Activated CD4-positive, alpha-beta T cell treated with anti-CD3 and anti-CD28 coated beads for 4 hours (primary cell): ENCODE measurements at regions not wholly inside any gene's neighbourhood (a gene's known extent, or its start where the extent isn't known, plus 50 kb on each side); places are given as distances from the start of the nearest gene placed in this dataset.
"Not testable (repeated sequence)": the region's sequence is repeated elsewhere in the genome, so short reads cannot be mapped to it uniquely, and the experiment has no call there.

ENCODE experiments used
- DNase-seq, 2 donors: peaks; one replicate each; pipeline ENCODE4 v3.0.0-alpha.2; 2020

- DNase-seq, result no peak
Measured at GRCh38 chr5:6273090-6273735, 105.1 kb downstream of the MED10 start.

DNA sequence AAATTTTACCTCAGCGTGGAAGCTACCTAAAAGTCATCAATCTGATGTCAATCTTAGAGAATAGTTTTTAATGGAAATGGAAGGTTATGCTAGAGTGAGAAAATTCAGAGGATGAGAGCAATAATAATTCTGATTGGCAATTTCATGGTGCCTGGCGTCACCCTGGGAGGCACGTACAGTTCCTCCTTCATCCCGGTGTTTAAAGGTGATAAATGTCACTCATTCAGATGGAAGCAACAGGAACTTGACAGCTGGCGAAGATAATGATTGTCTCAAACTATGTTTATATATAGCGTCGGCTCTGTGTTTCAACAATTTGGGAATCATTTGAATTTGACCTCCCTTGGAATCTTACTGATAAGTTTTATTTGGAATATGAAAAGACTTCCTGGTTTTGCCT is 108.4 kb downstream of the MED10 start:
- DNase-seq, result no peak

DNA sequence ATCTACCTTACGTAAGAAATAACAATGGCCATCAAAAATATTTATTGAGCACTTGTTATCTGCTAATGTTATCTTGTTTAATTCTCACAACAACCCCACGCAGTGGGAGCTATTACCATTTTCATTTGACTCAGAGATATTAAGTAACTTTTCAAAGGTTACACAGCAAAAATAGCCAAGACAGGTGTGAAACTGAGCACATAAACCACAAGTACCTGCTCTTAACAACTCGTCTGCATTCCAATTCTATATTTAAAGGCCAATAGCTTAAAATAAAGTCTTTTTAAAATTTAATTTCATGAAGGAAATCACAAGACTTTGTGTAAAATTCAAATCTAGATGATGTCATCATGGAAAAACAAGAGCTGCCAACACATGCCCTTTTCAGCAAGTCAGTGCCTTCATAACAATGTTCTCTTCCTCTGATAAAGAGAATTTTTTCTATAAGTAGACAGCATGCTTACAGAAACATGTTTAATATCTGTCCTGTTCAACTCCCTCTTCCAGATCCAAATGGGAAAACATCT is 111.6 kb downstream of the MED10 start:
- DNase-seq, result no peak

DNA sequence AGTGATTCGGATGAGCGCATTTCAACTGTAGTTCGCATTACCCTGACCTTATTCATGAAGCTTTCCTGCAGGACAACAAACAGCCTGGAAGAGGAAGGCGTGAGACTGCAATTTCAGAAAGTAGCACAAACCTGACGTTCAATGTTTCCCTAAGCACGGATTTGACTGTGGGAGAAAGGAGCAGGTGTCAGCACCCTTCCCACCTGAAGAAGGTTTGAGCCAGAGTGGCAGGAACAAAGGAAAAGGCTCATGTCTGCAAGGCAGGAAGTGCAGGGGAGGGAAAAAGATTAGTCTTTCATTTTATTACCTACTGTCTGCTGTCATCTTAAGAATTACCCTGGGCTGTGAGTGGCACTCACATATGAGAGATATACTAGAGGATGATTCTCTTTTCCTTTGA is 114.0 kb downstream of the MED10 start:
- no peak for DNase-seq

GRCh38 chr5:6262651-6263363 is 115.5 kb downstream of the MED10 start:
- DNase-seq, result no peak

DNA sequence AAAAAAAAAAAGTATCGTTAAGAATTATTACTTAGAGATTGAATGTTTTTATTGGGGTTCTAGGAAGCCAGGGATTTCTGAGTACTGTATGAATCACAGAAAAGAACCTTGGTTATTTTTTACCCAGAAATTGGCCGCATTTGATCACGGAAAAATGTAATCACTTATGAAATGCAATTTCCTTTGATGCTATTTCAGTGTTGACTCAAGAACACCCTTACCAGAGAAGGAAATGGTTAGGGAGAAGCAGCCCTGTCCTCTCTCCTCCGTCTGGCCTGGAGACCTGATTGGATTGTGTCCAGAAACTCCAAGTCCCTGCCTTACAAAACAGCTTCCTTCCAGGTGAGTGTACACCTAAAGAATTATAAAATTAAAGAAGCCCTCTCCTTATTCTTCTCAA is 116.7 kb downstream of the MED10 start:
- DNase-seq, result no peak

DNA sequence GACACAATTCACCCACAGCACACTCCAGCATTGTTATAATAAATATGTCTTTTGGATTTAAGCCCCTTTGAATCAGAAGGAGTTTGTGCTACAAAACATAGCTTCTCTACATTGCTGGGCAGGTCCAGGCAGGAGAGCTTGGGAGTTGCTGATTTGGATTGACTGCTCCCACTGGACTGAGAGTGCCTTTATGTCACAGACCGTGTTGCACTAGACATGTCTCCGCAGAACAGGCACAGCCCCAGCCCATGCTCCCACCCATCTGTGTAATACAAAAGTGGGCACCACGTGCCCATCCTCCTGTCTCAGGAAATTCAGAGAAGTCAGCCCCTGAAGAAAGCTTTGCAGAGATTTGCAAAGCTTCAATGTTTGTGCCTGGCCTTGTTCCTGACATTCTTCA is 117.1 kb downstream of the MED10 start:
- DNase-seq, result no peak

DNA sequence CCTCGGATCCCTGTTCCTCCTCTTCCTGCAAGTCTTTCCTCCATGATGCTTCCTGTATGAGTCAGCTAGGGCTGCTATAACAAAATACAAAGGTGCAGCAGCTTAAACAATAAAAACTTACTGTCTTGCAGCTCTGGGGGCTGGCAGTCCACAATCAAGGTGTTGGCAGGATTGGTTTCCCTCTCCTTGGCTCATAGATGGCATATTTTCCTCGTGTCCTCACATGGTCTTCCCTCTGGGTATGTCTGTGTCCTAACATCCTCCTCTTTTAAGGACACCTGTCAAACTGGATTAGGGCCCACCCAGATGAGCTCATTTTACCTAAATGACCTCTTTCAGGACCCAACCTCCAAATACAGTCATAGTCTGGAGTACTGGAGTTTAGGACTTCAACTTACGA is 117.5 kb downstream of the MED10 start:
- no peak for DNase-seq

DNA sequence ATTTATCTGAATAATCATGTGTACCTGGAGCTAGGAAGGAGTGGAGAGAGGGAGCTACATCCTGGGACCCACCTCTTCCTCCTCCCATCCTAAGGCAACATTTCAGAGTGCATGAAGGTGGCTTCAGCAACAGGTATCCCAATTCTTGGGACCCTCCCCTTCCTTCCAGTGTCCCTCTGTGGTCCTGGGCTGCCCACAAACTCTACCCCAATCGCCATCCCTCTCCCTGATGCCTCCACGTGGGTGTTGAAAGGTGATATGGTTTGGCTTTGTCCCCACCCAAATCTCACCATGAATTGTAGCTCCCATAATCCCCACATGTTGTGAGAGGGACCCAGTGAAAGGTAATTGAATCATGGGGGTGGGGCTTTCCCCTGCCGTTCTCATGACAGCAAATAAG is 121.4 kb downstream of the MED10 start:
- DNase-seq, result no peak

- DNase-seq, result no peak
Measured at GRCh38 chr5:6255956-6256355, 122.4 kb downstream of the MED10 start.

- no peak for DNase-seq
Measured at GRCh38 chr5:6253846-6254245, 124.5 kb downstream of the MED10 start.

DNA sequence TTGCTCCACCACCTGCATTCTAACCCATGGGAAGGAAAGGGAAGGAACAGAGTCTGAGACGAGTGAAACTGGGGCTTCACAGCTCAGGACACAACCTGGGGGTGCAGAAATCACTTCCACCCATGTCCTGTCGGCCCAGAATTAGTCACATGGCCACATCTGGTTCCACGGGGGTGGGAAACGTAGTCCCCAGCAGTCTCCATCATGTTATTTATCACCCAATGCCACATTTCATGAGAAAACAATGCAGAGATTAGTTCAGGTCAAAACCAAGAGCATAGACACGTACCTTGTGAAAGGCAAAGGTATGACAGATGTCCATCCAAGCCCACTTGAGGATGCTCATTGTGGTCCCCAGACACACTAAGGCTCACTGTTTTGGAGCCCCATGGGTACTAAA is 125.1 kb downstream of the MED10 start:
- no peak for DNase-seq

- no peak for DNase-seq
Measured at GRCh38 chr5:6252581-6252980, 125.8 kb downstream of the MED10 start.

DNA sequence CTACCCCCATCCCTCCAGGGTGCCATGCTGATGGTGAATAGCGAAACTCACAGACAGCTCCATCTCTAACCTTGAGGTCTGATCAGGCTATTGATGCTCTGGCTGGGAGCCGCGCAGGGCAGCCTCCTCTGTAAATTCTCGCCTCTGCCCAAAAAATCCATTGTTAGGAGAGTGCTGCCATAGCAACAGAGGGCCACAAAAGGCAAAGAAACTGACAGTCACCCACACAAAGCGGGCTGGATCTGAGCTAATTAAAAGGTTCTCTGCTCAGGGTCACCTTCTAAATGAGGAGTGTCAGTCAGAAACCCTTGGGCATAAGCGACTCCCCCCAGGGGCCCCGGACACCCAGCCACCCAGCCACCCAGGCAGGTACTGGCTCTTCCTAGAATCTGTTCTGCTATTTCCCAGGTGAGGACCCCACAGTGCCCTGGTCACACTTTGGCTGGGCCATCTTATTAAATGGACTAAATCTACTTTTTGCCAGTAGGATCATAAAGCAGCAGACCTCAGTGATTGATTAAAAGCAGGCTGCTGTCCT is 126.7 kb downstream of the MED10 start:
- no peak for DNase-seq

- no peak for DNase-seq
Measured at GRCh38 chr5:6250121-6250520, 128.2 kb downstream of the MED10 start.

DNA sequence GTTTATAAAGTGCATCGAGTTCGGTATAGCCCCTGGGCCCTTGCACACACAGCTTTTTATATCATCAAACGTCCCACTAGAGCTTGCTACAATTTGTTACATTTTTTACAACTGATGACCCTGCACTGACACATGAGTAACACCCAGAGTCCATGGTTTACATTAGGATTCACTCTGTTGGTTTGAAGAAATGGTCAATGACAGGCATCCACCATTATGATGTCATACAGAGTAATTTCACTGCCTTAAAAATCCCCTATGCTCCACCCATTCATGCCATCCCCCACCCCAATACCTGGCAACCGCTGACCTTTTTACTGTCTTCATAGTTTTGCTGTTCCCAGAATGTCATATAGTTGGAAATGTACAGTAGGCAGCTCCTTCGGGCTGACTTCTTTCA is 130.2 kb downstream of the MED10 start:
- DNase-seq, result no peak

DNA sequence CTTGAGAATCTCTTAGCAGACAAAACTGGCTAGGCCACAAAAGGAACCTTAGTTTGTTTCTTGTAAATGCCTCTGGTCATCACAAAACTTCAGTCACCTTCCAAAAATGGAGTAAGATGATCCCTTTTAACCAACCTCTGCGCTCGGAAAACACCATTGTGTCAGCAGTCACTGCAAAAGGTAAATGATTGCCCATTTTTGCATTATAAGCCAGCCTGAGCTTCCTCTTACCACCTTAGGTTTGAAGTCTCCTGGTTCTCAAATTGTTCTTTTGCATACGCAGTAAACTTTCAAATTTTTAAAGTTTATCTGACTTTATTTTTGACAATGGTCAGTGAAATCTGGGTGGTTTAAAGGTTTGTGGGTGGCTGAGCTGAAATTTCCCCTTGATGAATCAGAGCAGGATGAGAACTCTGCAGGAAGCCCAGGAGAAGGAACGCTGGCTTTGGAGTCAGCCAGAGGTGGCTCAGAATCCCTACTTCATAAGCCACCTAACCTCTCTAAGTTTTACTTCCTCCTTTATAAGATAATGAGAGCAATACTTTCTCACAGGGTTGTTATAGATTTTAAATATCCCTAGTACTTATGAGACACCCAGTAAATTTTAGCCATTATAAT is 131.4 kb downstream of the MED10 start:
- no peak for DNase-seq

DNA sequence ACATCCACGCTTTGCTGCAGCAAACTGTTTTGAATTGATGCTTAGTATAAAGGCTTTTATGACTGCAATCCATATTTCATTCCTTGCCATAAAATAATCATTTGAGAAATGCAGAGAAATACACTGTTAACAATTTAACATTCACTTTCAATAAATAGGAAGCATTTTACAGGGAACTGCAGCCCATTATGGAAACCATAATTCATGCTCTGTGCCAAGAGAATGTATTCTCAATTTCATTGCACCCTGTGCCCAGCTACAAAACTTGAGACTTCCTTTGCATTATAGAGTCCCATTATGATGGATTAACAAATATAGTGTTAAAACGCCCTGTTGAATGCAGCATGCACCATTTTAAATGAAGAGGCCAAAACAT is 134.0 kb downstream of the MED10 start:
- no peak for DNase-seq

GRCh38 chr5:6243706-6244338 is 134.5 kb downstream of the MED10 start:
- no peak for DNase-seq

DNA sequence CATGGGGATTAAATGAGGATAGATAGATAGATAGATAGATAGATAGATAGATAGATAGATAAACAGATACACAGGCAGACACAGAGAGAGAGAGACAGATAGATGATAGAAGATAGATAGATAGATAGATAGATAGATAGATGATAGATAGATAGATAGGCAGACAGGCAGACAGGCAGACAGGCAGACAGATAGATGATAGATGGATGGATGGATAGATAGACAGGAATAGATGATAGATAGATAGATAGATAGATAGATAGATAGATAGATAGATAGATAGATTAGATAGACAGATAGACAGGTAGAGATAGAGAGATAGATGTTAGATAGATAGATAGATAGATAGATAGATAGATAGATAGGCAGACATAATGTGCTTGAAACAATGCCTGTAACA is 137.3 kb downstream of the MED10 start:
- not testable (repeated sequence) for DNase-seq

DNA sequence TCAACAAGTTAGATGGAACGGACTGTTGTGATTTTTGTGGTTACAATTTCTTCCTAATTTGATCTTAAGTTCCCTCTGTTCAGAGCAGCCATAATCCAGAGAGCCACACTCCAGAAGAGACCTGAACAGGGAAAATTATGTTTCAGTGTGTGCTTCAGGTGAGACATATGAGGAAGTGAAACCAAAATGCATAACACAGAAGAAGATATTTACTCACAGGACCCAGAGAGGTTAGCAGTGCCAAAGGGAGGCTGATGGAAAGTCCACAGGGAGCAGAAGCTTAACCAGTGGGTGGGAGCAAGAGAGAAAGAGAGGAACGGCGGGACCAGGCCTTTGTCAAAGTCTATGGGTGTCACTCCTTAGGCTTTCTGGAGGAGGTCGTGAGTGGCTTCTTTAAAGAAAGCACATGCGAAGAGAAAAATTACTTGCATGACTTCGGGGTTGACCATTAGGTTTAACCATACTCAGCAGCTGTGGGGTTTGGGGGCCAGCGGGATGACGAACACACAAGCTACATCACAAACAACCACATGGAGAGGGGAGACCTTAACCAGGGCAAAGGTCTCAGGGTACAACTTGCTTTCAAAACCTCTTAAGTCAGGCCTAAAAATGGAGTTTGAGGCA is 141.4 kb downstream of the MED10 start:
- DNase-seq, result no peak

GRCh38 chr5:6236170-6236793 is 142.1 kb downstream of the MED10 start:
- DNase-seq, result no peak

GRCh38 chr5:6235726-6236125 is 142.6 kb downstream of the MED10 start:
- DNase-seq, result no peak
